GF-D8 (cell line): ENCODE measurements at regions not wholly inside any gene's neighbourhood (a gene's known extent, or its start where the extent isn't known, plus 50 kb on each side); places are given as distances from the start of the nearest gene placed in this dataset.
"Not testable (repeated sequence)": the region's sequence is repeated elsewhere in the genome, so short reads cannot be mapped to it uniquely, and the experiment has no call there.

Experiments used
- DNase-seq: peaks from one replicate; lab custom pipeline; 2025; lab: John Stamatoyannopoulos, UW

GRCh38 chr3:24545887-24546286 is 51.2 kb upstream of the THRB start:
- DNase-seq, result no peak

- no peak for DNase-seq
Observed at GRCh38 chr3:24548278-24548677, 53.6 kb upstream of the THRB start.

GRCh38 chr3:24550588-24550987 is 55.9 kb upstream of the THRB start:
- DNase-seq, result no peak

- no peak for DNase-seq
Observed at GRCh38 chr3:24551626-24552025, 57.0 kb upstream of the THRB start.

GRCh38 chr3:24562895-24563294 is 68.2 kb upstream of the THRB start:
- DNase-seq, result no peak

- DNase-seq, result no peak
Observed at GRCh38 chr3:24565053-24565452, 70.4 kb upstream of the THRB start.

- no peak for DNase-seq
Observed at GRCh38 chr3:24565656-24566055, 71.0 kb upstream of the THRB start.

GRCh38 chr3:24566927-24567326 is 72.3 kb upstream of the THRB start:
- no peak for DNase-seq

- not testable (repeated sequence) for DNase-seq
Observed at GRCh38 chr3:24572409-24572808, 77.8 kb upstream of the THRB start.

GRCh38 chr3:24573576-24573975 is 78.9 kb upstream of the THRB start:
- no peak for DNase-seq

- no peak for DNase-seq
Observed at GRCh38 chr3:24578324-24578723, 83.7 kb upstream of the THRB start.

GRCh38 chr3:24578951-24579421 is 84.3 kb upstream of the THRB start:
- DNase-seq, result no peak

- no peak for DNase-seq
Observed at GRCh38 chr3:24582431-24583403, 88.1 kb upstream of the THRB start.

GRCh38 chr3:24586920-24587319 is 92.3 kb upstream of the THRB start:
- DNase-seq, result no peak

GRCh38 chr3:24588629-24589512 is 94.2 kb upstream of the THRB start:
- no peak for DNase-seq

GRCh38 chr3:24589513-24589851 is 94.8 kb upstream of the THRB start:
- DNase-seq, result no peak

- no peak for DNase-seq
Observed at GRCh38 chr3:24589931-24590880, 95.6 kb upstream of the THRB start.

- no peak for DNase-seq
Observed at GRCh38 chr3:24591191-24591590, 96.5 kb upstream of the THRB start.

GRCh38 chr3:24591661-24592555 is 97.3 kb upstream of the THRB start:
- DNase-seq, result no peak

GRCh38 chr3:24594161-24594560 is 99.5 kb upstream of the THRB start:
- DNase-seq, result no peak

- no peak for DNase-seq
Observed at GRCh38 chr3:24595796-24596195, 101.1 kb upstream of the THRB start.
